ENCODE measurements at regions not wholly inside any gene's neighbourhood (a gene's known extent, or its start where the extent isn't known, plus 50 kb on each side); places are given as distances from the start of the nearest gene placed in this dataset.

DNA sequence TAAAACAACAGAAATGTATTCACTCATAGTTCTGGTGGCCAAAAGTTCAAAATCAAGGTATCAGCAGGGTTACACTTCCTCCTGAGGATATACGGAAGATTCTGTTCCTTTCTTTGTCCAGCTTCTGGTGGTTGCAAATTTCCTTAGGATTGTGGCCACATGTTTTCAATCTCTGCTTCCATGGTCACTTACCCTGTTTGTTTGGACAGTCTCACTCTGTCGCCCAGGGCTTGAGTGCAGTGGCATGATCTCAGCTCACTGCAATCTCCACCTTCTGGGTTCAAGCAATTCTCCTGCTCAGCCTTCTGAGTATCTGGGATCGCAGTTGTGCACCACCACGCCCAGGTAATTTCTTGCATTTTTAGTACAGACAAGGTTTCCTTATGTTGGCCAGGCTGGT lies 534.3 kb downstream of the KCNA4 start:
- no peak for TF ChIP-seq CTCF (IDR thresholded peaks at IDR 0.05)
- no peak for TF ChIP-seq POLR2A (IDR thresholded peaks at IDR 0.05)
